ENCODE measurements at regions not wholly inside any gene's neighbourhood (a gene's known extent, or its start where the extent isn't known, plus 50 kb on each side); places are given as distances from the start of the nearest gene placed in this dataset.
A peak's percentile ranks its signal among the peaks of the same experiment; 100 is the strongest.

- no peaks in the 10 kb centered on the region for H3K36me3 ChIP-seq (replicated peaks; ENCODE audit: insufficient read depth, low read depth)
- peaks cover 19% of the 10 kb centered on the region for H3K4me1 ChIP-seq (ENCODE audit: insufficient read depth)
- no peak overlapping the region for H2AFZ ChIP-seq
- no peaks in the 10 kb centered on the region for H3K9me2 ChIP-seq (replicated peaks; ENCODE audit: insufficient read depth)
- TF ChIP-seq CTCF (IDR thresholded peaks at IDR 0.05; ENCODE audit: poor library complexity) = no peak
- no peak for DNase-seq (ENCODE audit: low spot score)
- 95% methylated on average over 5 of the region's 5 CpGs for WGBS (ENCODE audit: low lambda C conversion rate, missing lambda C conversion rate)
- no peaks in the 10 kb centered on the region for H3K27me3 ChIP-seq
- no peaks in the 10 kb centered on the region for H3K9me3 ChIP-seq (ENCODE audit: low read depth)
- H3K27ac ChIP-seq = no peak overlapping the region
- H4K20me1 ChIP-seq (ENCODE audit: insufficient read depth, poor library complexity, severe bottlenecking) = no peaks in the 10 kb centered on the region
- H3K4me2 ChIP-seq = no peak overlapping the region
- H3K4me3 ChIP-seq = no peak overlapping the region
- no peaks in the 10 kb centered on the region for H3K79me2 ChIP-seq
These were observed 95.1 kb downstream of the CD83 start for GRCh38 chr6:14212632-14213031.

GRCh38 chr6:14216946-14217684 lies 99.5 kb downstream of the CD83 start:
- no peak overlapping the region for H3K4me2 ChIP-seq
- DNase-seq (ENCODE audit: low spot score) = no peak

GRCh38 chr6:14217728-14218518 lies 100.4 kb downstream of the CD83 start:
- Histone ChIP-seq H3K9me2 (replicated peaks; ENCODE audit: insufficient read depth) (no peaks in the 10 kb centered on the region), H3K27ac (no peak overlapping the region), H3K79me2 (no peaks in the 10 kb centered on the region), H3K4me2 (peak overlapping the region; percentile 52), H3K9me3 (ENCODE audit: low read depth) (no peaks in the 10 kb centered on the region), H3K27me3 (no peaks in the 10 kb centered on the region), H3K4me3 (no peak overlapping the region), H2AFZ (no peak overlapping the region), H4K20me1 (ENCODE audit: insufficient read depth, poor library complexity, severe bottlenecking) (no peaks in the 10 kb centered on the region), H3K4me1 (ENCODE audit: insufficient read depth) (peaks cover 11% of the 10 kb centered on the region), H3K36me3 (replicated peaks; ENCODE audit: insufficient read depth, low read depth) (no peaks in the 10 kb centered on the region)
- WGBS (ENCODE audit: low lambda C conversion rate, missing lambda C conversion rate) = 47% methylated on average over 12 of the region's 12 CpGs
- TF ChIP-seq CTCF (IDR thresholded peaks at IDR 0.05; ENCODE audit: poor library complexity) = no peak
- TF ChIP-seq EZH2phosphoT487 (IDR thresholded peaks at IDR 0.05; ENCODE audit: low read depth, severe bottlenecking, unreplicated experiment) = no peak
- no peak for TF ChIP-seq EZH2 (IDR thresholded peaks at IDR 0.05; ENCODE audit: borderline replicate concordance)
- DNase-seq (ENCODE audit: low spot score) = no peak

More at GRCh38 chr6:14216946-14217684, 99.5 kb downstream of the CD83 start:
- TF ChIP-seq EZH2 (IDR thresholded peaks at IDR 0.05; ENCODE audit: borderline replicate concordance) (no peak), CTCF (IDR thresholded peaks at IDR 0.05; ENCODE audit: poor library complexity) (no peak), EZH2phosphoT487 (IDR thresholded peaks at IDR 0.05; ENCODE audit: low read depth, severe bottlenecking, unreplicated experiment) (no peak)
- H2AFZ ChIP-seq = no peak overlapping the region
- H3K79me2 ChIP-seq = no peaks in the 10 kb centered on the region
- no peak overlapping the region for H3K4me3 ChIP-seq
- 71% methylated on average over 13 of the region's 13 CpGs for WGBS (ENCODE audit: low lambda C conversion rate, missing lambda C conversion rate)
- H4K20me1 ChIP-seq (ENCODE audit: insufficient read depth, poor library complexity, severe bottlenecking) = no peaks in the 10 kb centered on the region
- H3K36me3 ChIP-seq (replicated peaks; ENCODE audit: insufficient read depth, low read depth) = no peaks in the 10 kb centered on the region
- no peaks in the 10 kb centered on the region for H3K27me3 ChIP-seq
- H3K27ac ChIP-seq = no peak overlapping the region
- H3K4me1 ChIP-seq (ENCODE audit: insufficient read depth) = peaks cover 12% of the 10 kb centered on the region
- no peaks in the 10 kb centered on the region for H3K9me3 ChIP-seq (ENCODE audit: low read depth)
- no peaks in the 10 kb centered on the region for H3K9me2 ChIP-seq (replicated peaks; ENCODE audit: insufficient read depth)
